ENCODE measurements at regions not wholly inside any gene's neighbourhood (a gene's known extent, or its start where the extent isn't known, plus 50 kb on each side); places are given as distances from the start of the nearest gene placed in this dataset.
A peak's percentile ranks its signal among the peaks of the same experiment; 100 is the strongest.

GRCh38 chr1:181255270-181255929, 166.9 kb downstream of the IER5 start:
- DNase-seq (ENCODE audit: low read depth): peak; percentile 97

- no peak for DNase-seq (ENCODE audit: low read depth)
Measured at GRCh38 chr1:181257117-181257516, 168.6 kb downstream of the IER5 start.

GRCh38 chr1:181259026-181259745, 170.7 kb downstream of the IER5 start:
- DNase-seq (ENCODE audit: low read depth): no peak

GRCh38 chr1:181260271-181260670, 171.8 kb downstream of the IER5 start:
- no peak for DNase-seq (ENCODE audit: low read depth)

GRCh38 chr1:181260994-181261393, 172.5 kb downstream of the IER5 start:
- no peak for DNase-seq (ENCODE audit: low read depth)

GRCh38 chr1:181262069-181262468, 173.6 kb downstream of the IER5 start:
- DNase-seq (ENCODE audit: low read depth): no peak

- no peak for DNase-seq (ENCODE audit: low read depth)
Measured at GRCh38 chr1:181263444-181263843, 174.9 kb downstream of the IER5 start.

GRCh38 chr1:181264821-181265220, 176.3 kb downstream of the IER5 start:
- no peak for DNase-seq (ENCODE audit: low read depth)

- DNase-seq (ENCODE audit: low read depth): no peak
Measured at GRCh38 chr1:181284978-181285377, 196.5 kb downstream of the IER5 start.

GRCh38 chr1:181295217-181295616, 188.1 kb upstream of the CACNA1E start:
- DNase-seq (ENCODE audit: low read depth): no peak

GRCh38 chr1:181296180-181296579, 187.1 kb upstream of the CACNA1E start:
- DNase-seq (ENCODE audit: low read depth): no peak

GRCh38 chr1:181308098-181308497, 175.2 kb upstream of the CACNA1E start:
- no peak for DNase-seq (ENCODE audit: low read depth)

GRCh38 chr1:181310560-181310959, 172.8 kb upstream of the CACNA1E start:
- peak; percentile 14 for DNase-seq (ENCODE audit: low read depth)

- no peak for DNase-seq (ENCODE audit: low read depth)
Measured at GRCh38 chr1:181312946-181313345, 170.4 kb upstream of the CACNA1E start.

GRCh38 chr1:181313466-181313865, 169.9 kb upstream of the CACNA1E start:
- no peak for DNase-seq (ENCODE audit: low read depth)

- no peak for DNase-seq (ENCODE audit: low read depth)
Measured at GRCh38 chr1:181314010-181314409, 169.3 kb upstream of the CACNA1E start.

GRCh38 chr1:181314959-181315358, 168.4 kb upstream of the CACNA1E start:
- DNase-seq (ENCODE audit: low read depth): no peak

GRCh38 chr1:181317261-181317930, 165.9 kb upstream of the CACNA1E start:
- no peak for DNase-seq (ENCODE audit: low read depth)

- DNase-seq (ENCODE audit: low read depth): no peak
Measured at GRCh38 chr1:181318022-181318857, 165.1 kb upstream of the CACNA1E start.

GRCh38 chr1:181318858-181319235, 164.5 kb upstream of the CACNA1E start:
- DNase-seq (ENCODE audit: low read depth): no peak

GRCh38 chr1:181319907-181320306, 163.4 kb upstream of the CACNA1E start:
- no peak for DNase-seq (ENCODE audit: low read depth)
